PC-3 (cell line): ENCODE measurements at regions not wholly inside any gene's neighbourhood (a gene's known extent, or its start where the extent isn't known, plus 50 kb on each side); places are given as distances from the start of the nearest gene placed in this dataset.

Source experiments
- ATAC-seq: fragments of 200-7000 bp; cut with Tn5 transposase; 2 replicates; pipeline ENCODE4 v1.9.1; 2020; ENCODE audit warnings: mild to moderate bottlenecking, moderate library complexity
- BruUV-seq: library from RNA; stranded (reverse); fragments of 400-500 nt; replicated peaks from 2 replicates; lab custom pipeline; 2021; lab: Mats Ljungman, UMichigan
- CTCF ChIA-PET: fragments of 300-600 bp; sonication (Branson Sonifier 250); formaldehyde crosslinking; loops from one replicate; lab custom pipeline; 2022; ENCODE audit warnings: antibody characterized with exemption; lab: Charles Lee
- POLR2A ChIA-PET: fragments of 300-600 bp; sonication (Branson Sonifier 250); formaldehyde crosslinking; loops from one replicate; lab custom pipeline; 2022; ENCODE audit warnings: antibody characterized with exemption; ENCODE audit not compliant: unreplicated experiment; lab: Charles Lee
- DNase-seq: peaks from one replicate; pipeline ENCODE4 v3.0.0-alpha.2; 2015
- H2AFZ ChIP-seq: fragments of 300-600 bp; sonication (generic); 2 replicates; pipeline ENCODE4 v1.6.0; 2016; ENCODE audit warnings: antibody characterized with exemption, low read length
- H3F3A ChIP-seq: fragments of 300-600 bp; sonication (generic); one replicate; pipeline ENCODE4 v1.6.0; 2017; ENCODE audit warnings: antibody characterized with exemption, low read length, control low read depth, mild to moderate bottlenecking; ENCODE audit not compliant: unreplicated experiment
- H3K27ac ChIP-seq: fragments of 300-600 bp; sonication (generic); 2 replicates; pipeline ENCODE4 v1.5.1; 2016; ENCODE audit warnings: mild to moderate bottlenecking, low read length
- H3K27me3 ChIP-seq: fragments of 300-600 bp; sonication (generic); 2 replicates; pipeline ENCODE4 v1.6.1; 2016; ENCODE audit warnings: low read length, mixed read lengths
- H3K36me3 ChIP-seq: fragments of 300-600 bp; sonication (generic); 2 replicates; pipeline ENCODE4 v1.6.1; 2016; ENCODE audit warnings: low read depth, mixed run types, low read length, mixed read lengths
- H3K4me1 ChIP-seq: fragments of 300-600 bp; sonication (generic); 2 replicates; pipeline ENCODE4 v1.5.1; 2016; ENCODE audit warnings: low read length; ENCODE audit not compliant: insufficient read depth
- H3K4me2 ChIP-seq: fragments of 300-600 bp; sonication (generic); 2 replicates; pipeline ENCODE4 v1.6.0; 2016; ENCODE audit warnings: low read length
- H3K4me3 ChIP-seq: fragments of 300-600 bp; sonication (generic); 2 replicates; pipeline ENCODE4 v1.5.1; 2016; ENCODE audit warnings: mild to moderate bottlenecking, low read length, mixed read lengths
- H3K79me2 ChIP-seq: fragments of 300-600 bp; sonication (generic); 2 replicates; pipeline ENCODE4 v1.6.1; 2017; ENCODE audit warnings: low read length, mixed read lengths
- H3K9ac ChIP-seq: fragments of 300-600 bp; sonication (generic); 2 replicates; pipeline ENCODE4 v1.6.0; 2016; ENCODE audit warnings: mild to moderate bottlenecking, low read length
- H3K9me2 ChIP-seq: fragments of 300-600 bp; sonication (generic); replicated peaks from 2 replicates; pipeline ENCODE4 v1.6.1; 2016; ENCODE audit warnings: mixed run types, low read length, mixed read lengths
- H3K9me3 ChIP-seq: fragments of 300-600 bp; sonication (generic); 2 replicates; pipeline ENCODE4 v1.6.1; 2016; ENCODE audit warnings: low read length, mixed read lengths
- H4K20me1 ChIP-seq: fragments of 300-600 bp; sonication (generic); 2 replicates; pipeline ENCODE4 v1.6.1; 2016; ENCODE audit warnings: low read length, mixed read lengths
- CTCF ChIP-seq: fragments of 300-600 bp; sonication (generic); conservative IDR thresholded peaks from 2 replicates; pipeline ENCODE4 v1.5.1; 2017; ENCODE audit warnings: antibody characterized with exemption, low read depth, mild to moderate bottlenecking, low read length
- EZH2 ChIP-seq: fragments of 300-600 bp; sonication (generic); IDR thresholded peaks from one replicate; pipeline ENCODE4 v1.6.1; 2017; ENCODE audit warnings: antibody characterized with exemption, mild to moderate bottlenecking, low read length; ENCODE audit not compliant: unreplicated experiment
- EZH2phosphoT487 ChIP-seq: fragments of 300-600 bp; sonication (generic); IDR thresholded peaks from 2 replicates; pipeline ENCODE4 v1.6.1; 2018; ENCODE audit warnings: mild to moderate bottlenecking, antibody characterized with exemption, low read length, borderline replicate concordance
- intact Hi-C: fragments of 100-400 bp; cut with micrococcal nuclease; formaldehyde crosslinking; loops from 2 replicates; pipeline ENCODE4 v1.9.0; 2023

DNA sequence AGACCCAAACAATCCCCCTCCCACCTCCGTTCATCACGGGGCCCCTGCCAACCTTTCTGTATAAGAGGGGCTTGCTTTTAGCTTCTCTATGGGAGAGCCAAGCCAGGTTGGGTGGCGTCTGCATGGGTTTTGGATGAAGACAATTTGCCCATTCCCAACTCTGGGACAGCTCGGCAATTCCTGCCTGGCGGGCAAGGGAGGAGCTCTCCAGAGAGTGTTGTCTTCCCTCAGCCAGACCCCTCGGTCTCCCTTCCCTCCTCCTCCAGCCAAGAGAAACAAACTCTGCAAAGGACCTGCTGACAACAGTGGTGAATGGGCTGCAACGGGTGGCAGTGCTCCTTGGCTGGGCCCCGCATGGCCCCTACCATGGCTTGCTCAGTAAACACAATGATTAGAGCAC is 267.2 kb upstream of the HDAC4 start:
- DNase-seq (no peak), ATAC-seq (no peak)
- intact Hi-C loops: no loop called here
- Histone ChIP-seq H3K9ac (no peak overlapping the region), H3K79me2 (no peaks in the 10 kb centered on the region), H3K36me3 (no peaks in the 10 kb centered on the region), H3K27ac (no peak overlapping the region), H3K4me3 (no peak overlapping the region), H4K20me1 (no peaks in the 10 kb centered on the region), H3K9me2 (no peaks in the 10 kb centered on the region), H3K27me3 (peaks cover 56% of the 10 kb centered on the region), H3F3A (no peaks in the 10 kb centered on the region), H3K9me3 (no peaks in the 10 kb centered on the region), H3K4me1 (no peaks in the 10 kb centered on the region), H3K4me2 (no peak overlapping the region), H2AFZ (no peak overlapping the region)
- ChIA-PET CTCF (no interaction called here), POLR2A (no interaction called here)
- no TSS peak for BruUV-seq
- TF ChIP-seq CTCF: no peak
- TF ChIP-seq EZH2: no peak
- no peak for TF ChIP-seq EZH2phosphoT487

DNA sequence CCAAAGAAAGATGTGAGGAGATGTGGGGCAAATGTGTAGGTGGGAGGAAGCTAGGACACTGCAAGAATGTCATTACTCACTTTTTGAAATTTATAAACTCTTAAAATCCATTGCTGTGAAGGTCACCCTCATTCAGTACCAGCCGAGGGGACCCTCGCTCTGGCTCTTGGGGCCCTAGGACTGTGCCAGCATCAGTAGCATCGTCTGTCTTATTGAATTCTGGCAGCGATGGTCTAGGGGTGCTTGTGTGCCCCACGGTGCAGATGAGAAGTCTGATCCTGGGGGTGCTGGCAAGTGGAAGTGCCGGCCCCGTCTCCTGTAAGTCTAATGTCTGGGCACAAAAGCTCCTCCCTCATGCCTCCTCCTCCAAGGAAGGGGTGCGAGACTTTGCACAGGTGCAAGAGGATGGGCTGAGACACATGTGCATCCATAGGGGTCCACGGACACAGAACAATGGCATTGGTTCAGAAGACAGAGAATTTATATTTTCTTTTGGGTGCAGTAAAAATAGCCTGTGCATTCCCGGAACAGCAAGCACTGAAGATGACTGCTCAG is 266.7 kb upstream of the HDAC4 start:
- Histone ChIP-seq H3F3A (no peaks in the 10 kb centered on the region), H3K27ac (no peak overlapping the region), H3K36me3 (no peaks in the 10 kb centered on the region), H3K4me1 (no peaks in the 10 kb centered on the region), H3K27me3 (peaks cover 61% of the 10 kb centered on the region), H2AFZ (no peak overlapping the region), H3K79me2 (no peaks in the 10 kb centered on the region), H3K9me2 (no peaks in the 10 kb centered on the region), H3K9me3 (no peaks in the 10 kb centered on the region), H3K4me3 (no peak overlapping the region), H3K9ac (no peak overlapping the region), H3K4me2 (no peak overlapping the region), H4K20me1 (no peaks in the 10 kb centered on the region)
- TF ChIP-seq EZH2phosphoT487 (no peak), EZH2 (no peak), CTCF (no peak)
- intact Hi-C loops: no loop called here
- no peak for ATAC-seq
- no TSS peak for BruUV-seq
- CTCF ChIA-PET: no interaction called here
- POLR2A ChIA-PET: no interaction called here
- no peak for DNase-seq

DNA sequence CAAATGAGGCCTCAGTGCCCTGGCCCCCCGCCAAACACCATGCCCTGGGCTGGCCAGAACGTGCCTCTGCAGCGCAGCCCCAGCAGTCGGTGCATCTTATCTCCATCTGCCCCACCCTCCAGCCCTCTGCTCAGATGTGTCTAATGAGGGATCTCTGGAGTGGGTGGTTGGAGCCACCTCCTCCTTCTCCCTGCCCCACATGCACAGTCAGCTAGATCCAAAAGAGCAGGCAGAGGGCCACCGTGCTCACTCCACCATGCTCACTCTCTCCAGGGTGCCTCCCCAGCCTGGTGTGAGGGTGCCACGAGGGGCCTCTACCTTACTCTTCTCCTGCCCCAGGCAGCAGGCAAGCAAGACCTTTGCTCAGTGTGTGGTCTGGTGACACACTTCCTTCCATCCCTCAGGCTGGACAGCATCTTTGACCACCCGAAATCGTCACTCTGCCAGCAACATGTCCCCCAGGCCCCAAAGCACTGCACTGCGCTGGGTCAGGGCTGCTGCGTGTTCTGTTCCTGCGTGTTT is 266.1 kb upstream of the HDAC4 start:
- TF ChIP-seq EZH2: no peak
- no peak for TF ChIP-seq CTCF
- no peak for TF ChIP-seq EZH2phosphoT487
- Histone ChIP-seq H3K79me2 (no peaks in the 10 kb centered on the region), H3K9me2 (no peaks in the 10 kb centered on the region), H3K4me2 (no peak overlapping the region), H3K36me3 (no peaks in the 10 kb centered on the region), H4K20me1 (no peaks in the 10 kb centered on the region), H3F3A (no peaks in the 10 kb centered on the region), H3K9me3 (no peaks in the 10 kb centered on the region), H3K27ac (no peak overlapping the region), H3K4me3 (no peak overlapping the region), H3K4me1 (no peaks in the 10 kb centered on the region), H3K9ac (no peak overlapping the region), H3K27me3 (peaks cover 66% of the 10 kb centered on the region), H2AFZ (no peak overlapping the region)
- no peak for DNase-seq
- BruUV-seq: no TSS peak
- intact Hi-C loops: no loop called here
- no peak for ATAC-seq
- CTCF ChIA-PET: no interaction called here
- POLR2A ChIA-PET: no interaction called here
